HCT116 (cell line): ENCODE measurements at regions not wholly inside any gene's neighbourhood (a gene's known extent, or its start where the extent isn't known, plus 50 kb on each side); places are given as distances from the start of the nearest gene placed in this dataset.

Experiments
- CBX3 ChIP-seq: IDR thresholded peaks from 2 replicates; pipeline ENCODE4 v1.6.1; 2012; ENCODE audit warnings: low read depth
- EZH2 ChIP-seq: fragments of 200-600 bp; sonication (generic); IDR thresholded peaks from 2 replicates; pipeline ENCODE4 v1.6.1; 2017; ENCODE audit warnings: antibody characterized with exemption, mixed run types
- EZH2phosphoT487 ChIP-seq: fragments of 200-600 bp; IDR thresholded peaks from 2 replicates; pipeline ENCODE4 v1.6.1; 2018; ENCODE audit warnings: antibody characterized with exemption, borderline replicate concordance
- FOSL1 ChIP-seq: IDR thresholded peaks from 2 replicates; pipeline ENCODE4 v1.6.1; 2012; ENCODE audit warnings: low read depth
- POLR2A ChIP-seq: IDR thresholded peaks from 2 replicates; pipeline ENCODE4 v1.7.0; 2011; ENCODE audit warnings: borderline replicate concordance; ENCODE audit not compliant: insufficient read depth, insufficient read length; ENCODE audit errors: extremely low read depth
- POLR2AphosphoS5 ChIP-seq: IDR thresholded peaks from 2 replicates; pipeline ENCODE4 v1.6.1; 2011; ENCODE audit warnings: mild to moderate bottlenecking, low read depth, low read length, moderate library complexity
- RAD21 ChIP-seq: IDR thresholded peaks from 2 replicates; pipeline ENCODE4 v1.6.1; 2012; ENCODE audit warnings: low read depth, mild to moderate bottlenecking
- SRF ChIP-seq: IDR thresholded peaks from 2 replicates; pipeline ENCODE4 v1.6.1; 2012; ENCODE audit warnings: low read depth
- TCF7L2 ChIP-seq: IDR thresholded peaks from 2 replicates; pipeline ENCODE4 v1.7.0; 2011; ENCODE audit warnings: borderline replicate concordance, inconsistent platforms; ENCODE audit not compliant: insufficient read depth, insufficient read length; ENCODE audit errors: extremely low read depth
- TF ChIP-seq, protein P1 (sequence below), 3 experiments: fragments of 200-600 bp in 1 of 3; sonication (generic) in 1 of 3; IDR thresholded peaks in 2 of 3; conservative IDR thresholded peaks in 1 of 3; 2 replicates each; pipeline ENCODE4 v1.5.1; 2012 to 2017; ENCODE audit warnings: low read depth in 2 of 3, low read length in 2 of 3, antibody characterized with exemption in 1 of 3, borderline replicate concordance in 1 of 3, control low read depth in 1 of 3, mild to moderate bottlenecking in 1 of 3, mixed read lengths in 1 of 3, mixed run types in 1 of 3, moderate library complexity in 1 of 3; ENCODE audit not compliant: insufficient read depth in 1 of 3
- TF ChIP-seq, protein P2 (sequence below): IDR thresholded peaks from 2 replicates; pipeline ENCODE4 v1.6.1; 2012

DNA sequence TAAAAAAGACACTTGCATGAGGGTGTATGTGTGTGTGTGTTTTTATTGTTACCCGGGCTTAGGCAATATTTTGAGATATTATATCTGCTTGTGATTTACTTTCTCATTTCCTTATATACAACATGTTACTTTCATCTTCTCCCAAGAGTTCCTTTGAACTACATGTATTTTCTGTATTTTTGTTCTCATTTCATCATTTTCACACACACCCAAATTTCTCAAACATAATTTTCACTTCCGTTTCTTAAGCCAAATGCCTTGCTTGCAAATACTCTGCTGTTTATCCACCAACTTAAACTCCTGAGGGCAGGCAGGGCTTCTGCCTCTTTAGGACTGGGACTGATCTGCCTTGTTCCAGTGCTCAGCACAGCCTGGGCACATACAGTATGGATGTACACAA lies 69.3 kb upstream of the FYN start:
- no peak for TF ChIP-seq RAD21
- TF ChIP-seq, protein P1, sequence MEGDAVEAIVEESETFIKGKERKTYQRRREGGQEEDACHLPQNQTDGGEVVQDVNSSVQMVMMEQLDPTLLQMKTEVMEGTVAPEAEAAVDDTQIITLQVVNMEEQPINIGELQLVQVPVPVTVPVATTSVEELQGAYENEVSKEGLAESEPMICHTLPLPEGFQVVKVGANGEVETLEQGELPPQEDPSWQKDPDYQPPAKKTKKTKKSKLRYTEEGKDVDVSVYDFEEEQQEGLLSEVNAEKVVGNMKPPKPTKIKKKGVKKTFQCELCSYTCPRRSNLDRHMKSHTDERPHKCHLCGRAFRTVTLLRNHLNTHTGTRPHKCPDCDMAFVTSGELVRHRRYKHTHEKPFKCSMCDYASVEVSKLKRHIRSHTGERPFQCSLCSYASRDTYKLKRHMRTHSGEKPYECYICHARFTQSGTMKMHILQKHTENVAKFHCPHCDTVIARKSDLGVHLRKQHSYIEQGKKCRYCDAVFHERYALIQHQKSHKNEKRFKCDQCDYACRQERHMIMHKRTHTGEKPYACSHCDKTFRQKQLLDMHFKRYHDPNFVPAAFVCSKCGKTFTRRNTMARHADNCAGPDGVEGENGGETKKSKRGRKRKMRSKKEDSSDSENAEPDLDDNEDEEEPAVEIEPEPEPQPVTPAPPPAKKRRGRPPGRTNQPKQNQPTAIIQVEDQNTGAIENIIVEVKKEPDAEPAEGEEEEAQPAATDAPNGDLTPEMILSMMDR (IDR thresholded peaks at IDR 0.05 in 2 of 3, conservative IDR thresholded peaks at IDR 0.05 in 1 of 3; ENCODE audit: borderline replicate concordance in 1 of 3, insufficient read depth in 1 of 3, low read depth in 2 of 3, low read length in 2 of 3): no peak
- no peak for TF ChIP-seq FOSL1
- no peak for TF ChIP-seq POLR2A
- TF ChIP-seq, protein P2, sequence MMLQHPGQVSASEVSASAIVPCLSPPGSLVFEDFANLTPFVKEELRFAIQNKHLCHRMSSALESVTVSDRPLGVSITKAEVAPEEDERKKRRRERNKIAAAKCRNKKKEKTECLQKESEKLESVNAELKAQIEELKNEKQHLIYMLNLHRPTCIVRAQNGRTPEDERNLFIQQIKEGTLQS: no peak
- no peak for TF ChIP-seq SRF
- TF ChIP-seq CBX3: no peak
- TF ChIP-seq EZH2phosphoT487: no peak
- no peak for TF ChIP-seq TCF7L2
- no peak for TF ChIP-seq POLR2AphosphoS5
- TF ChIP-seq EZH2: no peak
